Sigmoid colon (tissue), 3 donors: ENCODE measurements at regions not wholly inside any gene's neighbourhood (a gene's known extent, or its start where the extent isn't known, plus 50 kb on each side); places are given as distances from the start of the nearest gene placed in this dataset.

Experiments
- POLR2A ChIP-seq, 2 donors: fragments of 450-650 bp; IDR thresholded peaks; one replicate each; pipeline ENCODE4 v1.6.1; 2016; ENCODE audit warnings: antibody characterized with exemption in 2 of 2, mild to moderate bottlenecking in 2 of 2, moderate library complexity in 2 of 2
- TF ChIP-seq, protein P1 (sequence below), 4 experiments: fragments of 450-650 bp in 3 of 4; fragments of 200-600 bp in 1 of 4; IDR thresholded peaks; one replicate each; pipeline ENCODE4 v1.5.1; 2016 to 2019; ENCODE audit warnings: antibody characterized with exemption in 4 of 4, mild to moderate bottlenecking in 3 of 4, moderate library complexity in 2 of 4

DNA sequence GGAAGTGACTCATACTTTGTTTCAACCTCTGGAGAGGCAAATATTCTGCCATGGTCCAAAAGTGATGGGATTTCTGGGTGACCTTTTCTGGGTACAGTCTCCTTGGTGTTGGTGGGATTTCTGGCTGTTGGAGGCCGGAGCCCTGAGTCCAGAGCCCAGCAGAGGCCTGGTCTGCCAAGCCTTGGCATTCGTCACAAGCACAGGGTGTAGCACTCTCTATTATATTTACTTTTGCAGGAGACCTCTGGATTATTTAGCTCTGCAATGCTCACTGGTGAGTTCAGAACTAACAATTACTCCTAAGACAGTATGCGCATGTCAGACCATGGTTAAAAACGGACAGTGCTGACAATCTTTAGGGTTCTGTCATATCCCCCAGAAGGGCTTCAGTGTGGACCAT is 201.6 kb upstream of the TWIST2 start:
- TF ChIP-seq, protein P1, sequence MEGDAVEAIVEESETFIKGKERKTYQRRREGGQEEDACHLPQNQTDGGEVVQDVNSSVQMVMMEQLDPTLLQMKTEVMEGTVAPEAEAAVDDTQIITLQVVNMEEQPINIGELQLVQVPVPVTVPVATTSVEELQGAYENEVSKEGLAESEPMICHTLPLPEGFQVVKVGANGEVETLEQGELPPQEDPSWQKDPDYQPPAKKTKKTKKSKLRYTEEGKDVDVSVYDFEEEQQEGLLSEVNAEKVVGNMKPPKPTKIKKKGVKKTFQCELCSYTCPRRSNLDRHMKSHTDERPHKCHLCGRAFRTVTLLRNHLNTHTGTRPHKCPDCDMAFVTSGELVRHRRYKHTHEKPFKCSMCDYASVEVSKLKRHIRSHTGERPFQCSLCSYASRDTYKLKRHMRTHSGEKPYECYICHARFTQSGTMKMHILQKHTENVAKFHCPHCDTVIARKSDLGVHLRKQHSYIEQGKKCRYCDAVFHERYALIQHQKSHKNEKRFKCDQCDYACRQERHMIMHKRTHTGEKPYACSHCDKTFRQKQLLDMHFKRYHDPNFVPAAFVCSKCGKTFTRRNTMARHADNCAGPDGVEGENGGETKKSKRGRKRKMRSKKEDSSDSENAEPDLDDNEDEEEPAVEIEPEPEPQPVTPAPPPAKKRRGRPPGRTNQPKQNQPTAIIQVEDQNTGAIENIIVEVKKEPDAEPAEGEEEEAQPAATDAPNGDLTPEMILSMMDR (IDR thresholded peaks at IDR 0.05), result no peak
- no peak for TF ChIP-seq POLR2A (IDR thresholded peaks at IDR 0.05)
